GM13976 (cell line): ENCODE measurements at regions not wholly inside any gene's neighbourhood (a gene's known extent, or its start where the extent isn't known, plus 50 kb on each side); places are given as distances from the start of the nearest gene placed in this dataset.

ENCODE experiments used
- DNase-seq: peaks from one replicate; pipeline ENCODE4 v3.0.0; 2012; ENCODE audit warnings: low spot score
- CTCF ChIP-seq: IDR thresholded peaks from 2 replicates; pipeline ENCODE4 v1.5.1; 2012; ENCODE audit warnings: borderline replicate concordance, mild to moderate bottlenecking; ENCODE audit not compliant: insufficient read depth; ENCODE audit errors: extremely low read depth, missing control alignments, control extremely low read depth
- in situ Hi-C: fragments of 300-500 bp; cut with MboI; formaldehyde crosslinking; loops from one replicate; pipeline ENCODE4 v1.12.0; 2022; ENCODE audit warnings: low sequenced_read_pairs, mixed read lengths, inconsistent platforms; ENCODE audit not compliant: unreplicated experiment

- in situ Hi-C loops = no loop called here
- no peak for DNase-seq
- no peak for TF ChIP-seq CTCF
These were observed 978.5 kb upstream of the LRRTM1 start for GRCh38 chr2:81283081-81283480.

- in situ Hi-C loops = no loop called here
- DNase-seq = no peak
- TF ChIP-seq CTCF = no peak
These were observed 977.7 kb upstream of the LRRTM1 start for GRCh38 chr2:81282151-81282769.

GRCh38 chr2:81276595-81276994 lies 972.0 kb upstream of the LRRTM1 start:
- TF ChIP-seq CTCF = no peak
- in situ Hi-C loops = no loop called here
- no peak for DNase-seq

GRCh38 chr2:81266106-81266505 lies 961.6 kb upstream of the LRRTM1 start:
- in situ Hi-C loops = no loop called here
- peak; percentile 27 for TF ChIP-seq CTCF
- DNase-seq = no peak

- in situ Hi-C loops = no loop called here
- DNase-seq = no peak
- no peak for TF ChIP-seq CTCF
These were observed 959.4 kb upstream of the LRRTM1 start for GRCh38 chr2:81263989-81264388.

- DNase-seq = no peak
These were observed 955.8 kb upstream of the LRRTM1 start for GRCh38 chr2:81260320-81260719.

More at GRCh38 chr2:81260320-81260719, 955.8 kb upstream of the LRRTM1 start:
- no peak for TF ChIP-seq CTCF
- in situ Hi-C loops = no loop called here
